PC-9 (cell line): ENCODE measurements at regions not wholly inside any gene's neighbourhood (a gene's known extent, or its start where the extent isn't known, plus 50 kb on each side); places are given as distances from the start of the nearest gene placed in this dataset.

Experiments used
- EZH2 ChIP-seq: fragments of 200-600 bp; sonication (generic); IDR thresholded peaks from 2 replicates; pipeline ENCODE4 v1.8.0; 2017; ENCODE audit warnings: antibody characterized with exemption, low read depth
- TF ChIP-seq, protein P1 (sequence below): fragments of 200-600 bp; sonication (generic); conservative IDR thresholded peaks from 2 replicates; pipeline ENCODE4 v1.6.1; 2017; ENCODE audit warnings: mixed run types, antibody characterized with exemption, mild to moderate bottlenecking, moderate library complexity

- TF ChIP-seq, protein P1, sequence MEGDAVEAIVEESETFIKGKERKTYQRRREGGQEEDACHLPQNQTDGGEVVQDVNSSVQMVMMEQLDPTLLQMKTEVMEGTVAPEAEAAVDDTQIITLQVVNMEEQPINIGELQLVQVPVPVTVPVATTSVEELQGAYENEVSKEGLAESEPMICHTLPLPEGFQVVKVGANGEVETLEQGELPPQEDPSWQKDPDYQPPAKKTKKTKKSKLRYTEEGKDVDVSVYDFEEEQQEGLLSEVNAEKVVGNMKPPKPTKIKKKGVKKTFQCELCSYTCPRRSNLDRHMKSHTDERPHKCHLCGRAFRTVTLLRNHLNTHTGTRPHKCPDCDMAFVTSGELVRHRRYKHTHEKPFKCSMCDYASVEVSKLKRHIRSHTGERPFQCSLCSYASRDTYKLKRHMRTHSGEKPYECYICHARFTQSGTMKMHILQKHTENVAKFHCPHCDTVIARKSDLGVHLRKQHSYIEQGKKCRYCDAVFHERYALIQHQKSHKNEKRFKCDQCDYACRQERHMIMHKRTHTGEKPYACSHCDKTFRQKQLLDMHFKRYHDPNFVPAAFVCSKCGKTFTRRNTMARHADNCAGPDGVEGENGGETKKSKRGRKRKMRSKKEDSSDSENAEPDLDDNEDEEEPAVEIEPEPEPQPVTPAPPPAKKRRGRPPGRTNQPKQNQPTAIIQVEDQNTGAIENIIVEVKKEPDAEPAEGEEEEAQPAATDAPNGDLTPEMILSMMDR: no peak
- TF ChIP-seq EZH2: no peak
Observed at GRCh38 chr2:161100211-161100895, 59.9 kb upstream of the TANK start.
